8988T (cell line): ENCODE measurements at regions not wholly inside any gene's neighbourhood (a gene's known extent, or its start where the extent isn't known, plus 50 kb on each side); places are given as distances from the start of the nearest gene placed in this dataset.

Source experiments
- DNase-seq: peaks from one replicate; pipeline ENCODE4 v3.0.0; 2011

GRCh38 chr12:59039005-59039404, 118.7 kb upstream of the LRIG3 start:
- DNase-seq = no peak

GRCh38 chr12:59036973-59037762, 116.9 kb upstream of the LRIG3 start:
- DNase-seq = no peak

GRCh38 chr12:59036347-59036746, 116.0 kb upstream of the LRIG3 start:
- DNase-seq = no peak

- DNase-seq = no peak
Measured at GRCh38 chr12:59031313-59031712, 111.0 kb upstream of the LRIG3 start.

GRCh38 chr12:59030415-59030814, 110.1 kb upstream of the LRIG3 start:
- no peak for DNase-seq

- DNase-seq = no peak
Measured at GRCh38 chr12:59027199-59027598, 106.9 kb upstream of the LRIG3 start.

- DNase-seq = no peak
Measured at GRCh38 chr12:59023861-59024424, 103.6 kb upstream of the LRIG3 start.

- no peak for DNase-seq
Measured at GRCh38 chr12:59020073-59020946, 100.0 kb upstream of the LRIG3 start.

- DNase-seq = no peak
Measured at GRCh38 chr12:59014885-59015284, 94.6 kb upstream of the LRIG3 start.

GRCh38 chr12:59010941-59011340, 90.6 kb upstream of the LRIG3 start:
- no peak for DNase-seq

GRCh38 chr12:59010118-59010517, 89.8 kb upstream of the LRIG3 start:
- no peak for DNase-seq

GRCh38 chr12:59007620-59008019, 87.3 kb upstream of the LRIG3 start:
- no peak for DNase-seq

GRCh38 chr12:59005193-59005955, 85.1 kb upstream of the LRIG3 start:
- DNase-seq = no peak

- no peak for DNase-seq
Measured at GRCh38 chr12:59004456-59004855, 84.2 kb upstream of the LRIG3 start.

GRCh38 chr12:58995666-58996363, 75.5 kb upstream of the LRIG3 start:
- DNase-seq = no peak

- no peak for DNase-seq
Measured at GRCh38 chr12:58988643-58989344, 68.5 kb upstream of the LRIG3 start.

- DNase-seq = no peak
Measured at GRCh38 chr12:58981961-58982360, 61.7 kb upstream of the LRIG3 start.

GRCh38 chr12:58980768-58981167, 60.5 kb upstream of the LRIG3 start:
- no peak for DNase-seq

- no peak for DNase-seq
Measured at GRCh38 chr12:58978717-58979116, 58.4 kb upstream of the LRIG3 start.

- no peak for DNase-seq
Measured at GRCh38 chr12:58977476-58977875, 57.2 kb upstream of the LRIG3 start.

GRCh38 chr12:58976146-58976545, 55.8 kb upstream of the LRIG3 start:
- DNase-seq = no peak
